IPS-20b (cell line): ENCODE measurements at regions not wholly inside any gene's neighbourhood (a gene's known extent, or its start where the extent isn't known, plus 50 kb on each side); places are given as distances from the start of the nearest gene placed in this dataset.

Experiments
- H3K27ac ChIP-seq: one replicate; pipeline ENCODE4 v1.5.1; 2013; ENCODE audit warnings: low read length
- H3K27me3 ChIP-seq: 2 replicates; pipeline ENCODE4 v1.6.1; 2013; ENCODE audit warnings: mild to moderate bottlenecking, low read length, inconsistent platforms; ENCODE audit not compliant: insufficient read depth
- H3K36me3 ChIP-seq: 2 replicates; pipeline ENCODE4 v1.6.1; 2013; ENCODE audit warnings: low read depth, mild to moderate bottlenecking, inconsistent platforms, low read length, moderate library complexity; ENCODE audit not compliant: insufficient read depth
- H3K4me1 ChIP-seq: 2 replicates; pipeline ENCODE4 v1.6.1; 2013; ENCODE audit warnings: mild to moderate bottlenecking, control low read depth, inconsistent platforms, low read length, moderate library complexity; ENCODE audit not compliant: insufficient read depth
- H3K4me3 ChIP-seq: 2 replicates; pipeline ENCODE4 v1.5.1; 2013; ENCODE audit warnings: mild to moderate bottlenecking, low read length, inconsistent platforms
- H3K9ac ChIP-seq: 2 replicates; pipeline ENCODE4 v1.6.1; 2013; ENCODE audit warnings: low read depth, mild to moderate bottlenecking, inconsistent platforms, low read length, moderate library complexity
- H3K9me3 ChIP-seq: 2 replicates; pipeline ENCODE4 v1.6.1; 2013; ENCODE audit warnings: mild to moderate bottlenecking, low read depth, low read length, inconsistent platforms; ENCODE audit not compliant: insufficient read depth

DNA sequence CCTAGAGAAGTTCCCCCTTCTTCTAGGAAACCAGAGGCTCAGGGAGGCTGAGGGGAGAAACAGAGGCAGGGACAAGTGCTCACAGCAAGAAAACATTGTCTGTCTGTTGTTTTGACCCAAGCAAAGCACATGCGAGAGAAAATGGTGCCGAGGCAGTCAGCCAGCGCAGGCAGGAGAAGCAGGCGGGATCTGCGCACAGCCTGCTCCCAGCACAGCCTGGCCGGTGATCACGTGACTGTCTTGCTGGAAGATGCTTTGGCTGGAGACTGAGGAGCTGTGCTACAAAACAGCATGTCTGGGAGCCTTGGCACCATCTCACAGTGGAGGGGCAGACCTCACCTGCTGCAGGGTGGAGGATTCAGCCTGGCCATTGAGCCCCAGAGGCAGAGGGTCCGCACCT, 93.7 kb upstream of the MYCN start:
- Histone ChIP-seq H3K4me3 (no peak overlapping the region), H3K27me3 (no peaks in the 10 kb centered on the region), H3K36me3 (no peaks in the 10 kb centered on the region), H3K4me1 (no peaks in the 10 kb centered on the region), H3K9me3 (no peaks in the 10 kb centered on the region; the same call in 1 of the 2 replicates), H3K9ac (no peak overlapping the region), H3K27ac (no peak overlapping the region)

DNA sequence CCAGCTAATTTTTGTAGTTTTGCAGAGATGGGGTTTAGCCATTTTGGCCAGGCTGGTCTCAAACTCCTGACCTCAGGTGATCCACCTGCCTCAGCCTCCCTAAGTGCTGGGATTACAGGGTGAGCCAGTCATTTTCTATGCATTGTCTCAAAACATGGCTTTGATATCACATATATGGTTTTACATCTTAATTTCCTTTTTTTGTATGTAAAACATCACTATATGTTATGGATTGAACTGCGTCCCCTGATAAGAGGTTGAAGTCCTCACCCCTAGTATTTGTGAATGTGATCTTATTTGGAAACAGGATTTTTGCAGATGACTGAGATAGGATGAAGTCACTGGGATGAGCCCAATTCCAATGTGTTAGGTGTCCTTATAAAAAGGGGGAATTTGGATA, 89.8 kb upstream of the MYCN start:
- H3K9me3 ChIP-seq, result no peaks in the 10 kb centered on the region; the same call in 1 of the 2 replicates
- H3K27me3 ChIP-seq, result no peaks in the 10 kb centered on the region
- no peaks in the 10 kb centered on the region for H3K36me3 ChIP-seq
- no peak overlapping the region for H3K4me3 ChIP-seq
- no peaks in the 10 kb centered on the region for H3K4me1 ChIP-seq
- no peak overlapping the region for H3K9ac ChIP-seq
- no peak overlapping the region for H3K27ac ChIP-seq

DNA sequence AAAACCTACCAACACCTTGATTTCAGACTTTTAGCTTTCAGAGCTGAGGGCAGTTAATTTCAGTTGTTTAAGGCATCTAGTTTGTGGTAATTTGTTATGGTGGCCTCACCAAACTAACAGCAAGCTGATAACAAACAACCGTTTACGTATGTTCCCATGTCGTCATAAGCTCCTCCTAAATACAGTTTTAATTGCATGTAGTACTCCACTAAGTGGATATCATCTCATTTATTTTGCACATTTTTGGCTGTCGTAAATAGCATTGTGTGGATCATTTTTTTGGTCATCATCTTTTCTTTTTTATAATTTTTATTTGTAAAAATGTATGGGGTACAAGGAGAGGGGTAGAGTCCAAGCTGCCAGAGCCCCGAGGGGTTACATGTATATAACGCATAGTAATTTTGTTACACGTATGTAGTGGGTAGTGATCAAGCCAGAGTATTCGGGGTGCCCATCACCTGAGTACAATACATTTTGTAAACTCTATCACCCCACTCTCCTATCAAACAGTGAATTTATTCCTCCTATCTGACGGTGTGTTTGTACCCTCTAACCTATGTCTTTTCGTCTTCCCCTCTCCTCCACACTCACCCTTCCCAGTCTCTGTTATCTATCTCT, 89.2 kb upstream of the MYCN start:
- no peak overlapping the region for H3K27ac ChIP-seq
- H3K4me1 ChIP-seq, result no peaks in the 10 kb centered on the region

GRCh38 chr2:15852811-15853210, 87.5 kb upstream of the MYCN start:
- Histone ChIP-seq H3K9me3 (no peaks in the 10 kb centered on the region; the same call in 1 of the 2 replicates), H3K4me1 (no peaks in the 10 kb centered on the region), H3K27me3 (no peaks in the 10 kb centered on the region), H3K27ac (no peak overlapping the region), H3K4me3 (no peak overlapping the region), H3K36me3 (no peaks in the 10 kb centered on the region), H3K9ac (no peak overlapping the region)

More for the DNA sequence above, 89.2 kb upstream of the MYCN start:
- Histone ChIP-seq H3K4me3 (no peak overlapping the region), H3K27me3 (no peaks in the 10 kb centered on the region), H3K9ac (no peak overlapping the region), H3K9me3 (no peaks in the 10 kb centered on the region; the same call in 1 of the 2 replicates), H3K36me3 (no peaks in the 10 kb centered on the region)

- Histone ChIP-seq H3K9me3 (no peaks in the 10 kb centered on the region; the same call in 1 of the 2 replicates), H3K9ac (no peak overlapping the region), H3K4me3 (no peak overlapping the region), H3K27me3 (no peaks in the 10 kb centered on the region), H3K27ac (no peak overlapping the region), H3K36me3 (no peaks in the 10 kb centered on the region), H3K4me1 (no peaks in the 10 kb centered on the region)
These were observed 86.4 kb upstream of the MYCN start for GRCh38 chr2:15853903-15854302.

DNA sequence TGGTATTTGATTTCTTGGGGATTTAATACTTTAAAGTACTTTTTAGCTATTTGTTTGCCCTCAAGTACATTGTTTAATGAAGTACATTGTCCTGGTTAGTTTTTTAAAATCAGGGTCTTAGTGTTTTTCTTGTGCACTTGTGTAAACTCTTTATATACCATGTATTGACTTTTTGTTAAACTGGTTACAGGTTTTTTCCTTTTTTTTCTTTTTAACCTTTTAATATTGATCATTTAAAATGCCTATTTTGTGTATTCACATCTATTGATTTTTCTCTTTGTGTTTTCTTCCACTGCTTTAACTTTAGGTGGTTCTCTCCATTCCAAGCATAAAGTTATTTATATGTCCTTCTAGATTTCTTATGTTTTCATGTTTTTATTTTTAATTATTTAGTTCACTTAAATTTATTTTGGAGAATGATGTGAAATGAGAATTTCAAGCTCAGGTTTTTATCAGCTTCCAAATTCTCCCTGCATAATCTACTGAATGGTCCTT, 84.5 kb upstream of the MYCN start:
- H3K36me3 ChIP-seq, result no peaks in the 10 kb centered on the region
- no peak overlapping the region for H3K27ac ChIP-seq
- H3K4me1 ChIP-seq, result no peaks in the 10 kb centered on the region; the same call in 1 of the 2 replicates
- H3K4me3 ChIP-seq, result no peak overlapping the region
- no peaks in the 10 kb centered on the region for H3K9me3 ChIP-seq
- no peak overlapping the region for H3K9ac ChIP-seq
- no peaks in the 10 kb centered on the region for H3K27me3 ChIP-seq

DNA sequence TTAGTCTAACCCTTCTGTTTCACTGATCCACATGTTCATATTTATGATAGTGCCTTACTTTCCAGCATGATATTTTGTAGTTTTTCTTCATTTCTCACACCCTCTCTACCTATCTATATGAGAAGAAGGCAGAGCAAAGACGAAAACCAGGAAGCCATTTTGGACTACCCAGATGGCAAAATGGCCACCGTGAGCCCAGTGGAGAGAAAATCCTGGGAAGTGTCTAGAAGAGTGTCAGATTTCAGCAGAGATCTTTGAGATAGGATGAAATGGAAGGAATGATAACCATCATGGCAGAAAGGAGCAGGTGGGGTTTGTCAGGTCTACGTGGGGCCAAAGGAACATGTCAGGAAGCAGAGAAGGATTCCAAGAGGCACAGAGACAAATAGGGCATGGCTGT, 84.0 kb upstream of the MYCN start:
- H3K9ac ChIP-seq, result no peak overlapping the region
- H3K27me3 ChIP-seq, result no peaks in the 10 kb centered on the region
- H3K27ac ChIP-seq, result no peak overlapping the region
- no peaks in the 10 kb centered on the region; the same call in 1 of the 2 replicates for H3K4me1 ChIP-seq
- no peaks in the 10 kb centered on the region for H3K36me3 ChIP-seq
- no peaks in the 10 kb centered on the region for H3K9me3 ChIP-seq
- no peak overlapping the region for H3K4me3 ChIP-seq

- Histone ChIP-seq H3K27me3 (no peaks in the 10 kb centered on the region), H3K27ac (no peak overlapping the region), H3K9me3 (no peaks in the 10 kb centered on the region), H3K4me1 (no peaks in the 10 kb centered on the region; the same call in 1 of the 2 replicates), H3K9ac (no peak overlapping the region), H3K4me3 (no peak overlapping the region), H3K36me3 (no peaks in the 10 kb centered on the region)
These were observed 81.9 kb upstream of the MYCN start for GRCh38 chr2:15858466-15858865.

DNA sequence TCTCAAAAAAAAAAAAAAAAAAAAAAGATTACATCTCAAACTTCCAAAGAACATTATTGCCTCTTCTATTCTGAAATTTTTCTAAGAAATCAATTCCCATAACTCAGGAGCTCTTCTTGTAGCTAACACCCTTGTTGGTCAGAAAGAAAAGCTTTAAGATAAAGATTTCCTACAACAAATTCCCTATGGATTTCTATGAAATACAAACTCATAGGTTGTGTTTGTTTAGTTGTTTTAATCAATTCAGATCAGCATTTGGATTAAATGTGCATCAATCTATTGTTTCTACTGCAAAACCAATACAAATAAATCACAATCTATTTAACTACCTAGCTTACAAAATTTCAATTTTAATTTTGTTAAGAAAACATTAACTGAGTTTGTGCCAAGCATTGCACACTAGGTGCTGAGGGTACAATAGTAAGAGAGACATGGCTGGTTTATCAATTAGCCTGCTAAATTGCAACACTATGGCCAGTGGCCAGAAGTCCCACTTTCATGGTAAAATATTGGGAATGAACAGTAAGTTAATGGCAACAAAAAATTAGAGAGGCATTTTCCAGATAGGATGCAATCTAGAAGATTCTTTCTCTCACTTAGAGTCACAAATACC, 80.2 kb upstream of the MYCN start:
- no peaks in the 10 kb centered on the region for H3K9me3 ChIP-seq
- H3K4me3 ChIP-seq, result no peak overlapping the region
- no peaks in the 10 kb centered on the region for H3K27me3 ChIP-seq
- no peaks in the 10 kb centered on the region for H3K36me3 ChIP-seq
- no peaks in the 10 kb centered on the region; the same call in 1 of the 2 replicates for H3K4me1 ChIP-seq
- H3K9ac ChIP-seq, result no peak overlapping the region
- H3K27ac ChIP-seq, result no peak overlapping the region

DNA sequence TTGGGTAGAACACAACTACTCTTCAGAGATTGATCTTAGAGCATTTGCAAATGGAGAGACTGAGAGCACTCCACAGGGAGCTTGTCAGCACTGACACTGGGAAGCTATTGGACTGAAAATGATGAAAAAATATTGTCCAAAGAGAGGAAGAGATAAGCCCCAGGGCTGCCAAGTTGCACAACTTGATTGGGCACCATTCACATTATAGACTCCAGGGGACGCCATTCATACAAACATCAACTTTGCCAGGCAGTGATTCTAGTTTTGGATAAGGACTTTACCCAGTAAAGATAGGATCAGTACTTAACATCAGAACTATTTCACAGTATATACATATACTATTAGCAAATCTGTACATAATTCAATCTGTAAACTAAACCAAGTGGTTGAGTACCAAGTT, 79.6 kb upstream of the MYCN start:
- Histone ChIP-seq H3K36me3 (no peaks in the 10 kb centered on the region), H3K27ac (no peak overlapping the region), H3K9me3 (no peaks in the 10 kb centered on the region), H3K9ac (no peak overlapping the region), H3K4me1 (no peaks in the 10 kb centered on the region; the same call in 1 of the 2 replicates), H3K4me3 (no peak overlapping the region), H3K27me3 (no peaks in the 10 kb centered on the region)

DNA sequence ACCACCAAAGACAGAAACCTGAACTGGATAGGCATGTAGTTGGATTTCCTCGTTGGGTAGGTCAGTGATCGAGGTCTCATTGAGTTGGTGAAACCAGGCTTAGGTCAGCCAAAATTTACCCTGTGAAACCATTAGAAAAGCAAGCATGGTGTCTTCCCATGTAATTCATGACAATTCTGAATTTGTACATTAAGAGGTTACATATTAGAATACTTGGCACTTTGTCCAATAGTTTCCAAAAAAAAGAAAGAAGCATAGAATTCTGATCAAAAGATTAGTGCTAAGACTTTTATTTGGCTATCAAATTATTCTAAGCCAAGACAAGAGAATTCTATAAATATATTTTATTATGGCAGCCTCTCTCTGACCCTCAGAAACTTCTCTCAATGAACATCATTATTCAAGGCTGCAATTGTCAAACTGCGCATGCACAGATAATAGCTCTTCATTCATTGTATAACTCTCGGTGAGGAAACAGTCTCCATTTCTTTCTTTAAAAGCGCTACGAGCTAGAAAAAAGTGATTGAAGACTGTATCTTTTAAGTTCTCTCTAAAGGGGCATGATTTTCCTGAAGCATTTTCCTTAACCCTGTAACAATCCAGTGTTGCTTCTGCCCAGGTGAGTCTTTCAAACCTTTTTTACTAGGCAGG, 79.1 kb upstream of the MYCN start:
- H3K9me3 ChIP-seq, result no peaks in the 10 kb centered on the region
- H3K27me3 ChIP-seq, result no peaks in the 10 kb centered on the region
- H3K27ac ChIP-seq, result no peak overlapping the region
- H3K9ac ChIP-seq, result no peak overlapping the region
- H3K36me3 ChIP-seq, result no peaks in the 10 kb centered on the region
- H3K4me1 ChIP-seq, result no peaks in the 10 kb centered on the region; the same call in 1 of the 2 replicates
- no peak overlapping the region for H3K4me3 ChIP-seq

GRCh38 chr2:15861898-15862297, 78.5 kb upstream of the MYCN start:
- Histone ChIP-seq H3K4me3 (no peak overlapping the region), H3K36me3 (no peaks in the 10 kb centered on the region), H3K9me3 (no peaks in the 10 kb centered on the region), H3K27ac (no peak overlapping the region), H3K9ac (no peak overlapping the region), H3K4me1 (no peaks in the 10 kb centered on the region; the same call in 1 of the 2 replicates), H3K27me3 (no peaks in the 10 kb centered on the region)
